Activated CD8-positive, alpha-beta memory T cell treated with anti-CD3 and anti-CD28 coated beads for 36 hours (primary cell): ENCODE measurements at regions not wholly inside any gene's neighbourhood (a gene's known extent, or its start where the extent isn't known, plus 50 kb on each side); places are given as distances from the start of the nearest gene placed in this dataset.
"Not testable (repeated sequence)": the region's sequence is repeated elsewhere in the genome, so short reads cannot be mapped to it uniquely, and the experiment has no call there.

ENCODE experiments used
- CTCF ChIA-PET: fragments of 350-600 bp; sonication (Branson Sonifier 250); formaldehyde crosslinking; loops from one replicate; lab custom pipeline; 2021; ENCODE audit warnings: antibody characterized with exemption; lab: Charles Lee
- POLR2A ChIA-PET: fragments of 350-600 bp; sonication (Branson Sonifier 250); formaldehyde crosslinking; loops from one replicate; lab custom pipeline; 2021; ENCODE audit warnings: antibody characterized with exemption; lab: Charles Lee

GRCh38 chr1:163914785-163915413, 593.1 kb downstream of the NUF2 start:
- ChIA-PET CTCF (no interaction called here), POLR2A (no interaction called here)

- CTCF ChIA-PET: no interaction called here
- POLR2A ChIA-PET: no interaction called here
Measured at GRCh38 chr1:163922743-163923201, 601.0 kb downstream of the NUF2 start.

GRCh38 chr1:163924041-163924440, 602.3 kb downstream of the NUF2 start:
- CTCF ChIA-PET: no interaction called here
- POLR2A ChIA-PET: no interaction called here

- CTCF ChIA-PET: no interaction called here
- POLR2A ChIA-PET: no interaction called here
Measured at GRCh38 chr1:163927493-163927892, 605.7 kb downstream of the NUF2 start.

GRCh38 chr1:163928069-163928468, 606.3 kb downstream of the NUF2 start:
- ChIA-PET POLR2A (no interaction called here), CTCF (no interaction called here)

GRCh38 chr1:163928651-163929050, 606.9 kb downstream of the NUF2 start:
- ChIA-PET CTCF (no interaction called here), POLR2A (no interaction called here)

- ChIA-PET POLR2A (no interaction called here), CTCF (no interaction called here)
Measured at GRCh38 chr1:163932901-163933300, 611.1 kb downstream of the NUF2 start.

GRCh38 chr1:163933437-163933836, 611.7 kb downstream of the NUF2 start:
- ChIA-PET POLR2A (no interaction called here), CTCF (no interaction called here)

GRCh38 chr1:163935738-163936374, 614.1 kb downstream of the NUF2 start:
- ChIA-PET CTCF (no interaction called here), POLR2A (no interaction called here)

GRCh38 chr1:163959622-163960021, 599.4 kb upstream of the PBX1 start:
- POLR2A ChIA-PET: no interaction called here
- CTCF ChIA-PET: no interaction called here

GRCh38 chr1:163970151-163970550, 588.8 kb upstream of the PBX1 start:
- CTCF ChIA-PET: no interaction called here
- POLR2A ChIA-PET: no interaction called here

- CTCF ChIA-PET: no interaction called here
Measured at GRCh38 chr1:163970699-163971098, 588.3 kb upstream of the PBX1 start.

GRCh38 chr1:163973586-163973985, 585.4 kb upstream of the PBX1 start:
- ChIA-PET POLR2A (no interaction called here), CTCF (no interaction called here)

More at GRCh38 chr1:163970699-163971098, 588.3 kb upstream of the PBX1 start:
- POLR2A ChIA-PET: no interaction called here

GRCh38 chr1:163974120-163974519, 584.9 kb upstream of the PBX1 start:
- CTCF ChIA-PET: no interaction called here
- POLR2A ChIA-PET: no interaction called here

GRCh38 chr1:163980394-163980793, 578.6 kb upstream of the PBX1 start:
- POLR2A ChIA-PET: no interaction called here
- CTCF ChIA-PET: no interaction called here

GRCh38 chr1:163981500-163982030, 577.4 kb upstream of the PBX1 start:
- ChIA-PET POLR2A (no interaction called here), CTCF (no interaction called here)

- CTCF ChIA-PET: interaction anchor here (1.6 kb wide), 1 partner anchor 11 kb away, joined by 3 read pairs; no protein-coding TSS in a partner anchor
- POLR2A ChIA-PET: no interaction called here
Measured at GRCh38 chr1:163983097-163983496, 575.9 kb upstream of the PBX1 start.

- POLR2A ChIA-PET: no interaction called here
- CTCF ChIA-PET: no interaction called here
Measured at GRCh38 chr1:163985700-163986099, 573.3 kb upstream of the PBX1 start.

- ChIA-PET CTCF (no interaction called here), POLR2A (no interaction called here)
Measured at GRCh38 chr1:163999131-163999530, 559.9 kb upstream of the PBX1 start.

- POLR2A ChIA-PET, CTCF ChIA-PET: not testable (repeated sequence)
Measured at GRCh38 chr1:164006186-164006585, 552.8 kb upstream of the PBX1 start.

- ChIA-PET POLR2A (no interaction called here), CTCF (no interaction called here)
Measured at GRCh38 chr1:164006621-164007020, 552.4 kb upstream of the PBX1 start.
